A673 (cell line): ENCODE measurements at regions not wholly inside any gene's neighbourhood (a gene's known extent, or its start where the extent isn't known, plus 50 kb on each side); places are given as distances from the start of the nearest gene placed in this dataset.
A peak's percentile ranks its signal among the peaks of the same experiment; 100 is the strongest.

ENCODE experiments used
- BruUV-seq: library from RNA; stranded (reverse); fragments of 400-500 nt; replicated peaks from 2 replicates; lab custom pipeline; 2021; lab: Mats Ljungman, UMichigan
- CTCF ChIA-PET: fragments of 300-600 bp; sonication (Branson Sonifier 250); formaldehyde crosslinking; loops from one replicate; lab custom pipeline; 2022; ENCODE audit warnings: antibody characterized with exemption; lab: Charles Lee
- POLR2A ChIA-PET: fragments of 300-600 bp; sonication (Branson Sonifier 250); formaldehyde crosslinking; loops from one replicate; lab custom pipeline; 2022; ENCODE audit warnings: antibody characterized with exemption; ENCODE audit not compliant: low non-redundant PET; lab: Charles Lee
- DNase-seq: peaks from one replicate; pipeline ENCODE4 v3.0.0-alpha.2; 2015; ENCODE audit warnings: low spot score
- H3K27ac ChIP-seq: fragments of 200-600 bp; sonication (generic); 2 replicates; pipeline ENCODE4 v1.5.1; 2016; ENCODE audit warnings: mixed run types, low read depth, mild to moderate bottlenecking, mixed read lengths, antibody characterized with exemption, low read length; ENCODE audit not compliant: poor library complexity, severe bottlenecking
- H3K27me3 ChIP-seq: fragments of 200-600 bp; sonication (generic); replicated peaks from 2 replicates; pipeline ENCODE4 v1.6.1; 2017; ENCODE audit warnings: mixed run types, low read depth, mild to moderate bottlenecking, mixed read lengths, antibody characterized with exemption, low read length; ENCODE audit not compliant: insufficient read depth, poor library complexity
- H3K36me3 ChIP-seq: fragments of 200-600 bp; sonication (generic); 2 replicates; pipeline ENCODE4 v1.6.1; 2016; ENCODE audit warnings: mixed run types, mild to moderate bottlenecking, mixed read lengths, antibody characterized with exemption, low read length; ENCODE audit not compliant: insufficient read depth, poor library complexity, severe bottlenecking
- H3K4me1 ChIP-seq: fragments of 200-600 bp; sonication (generic); 2 replicates; pipeline ENCODE4 v1.6.1; 2017; ENCODE audit warnings: mixed run types, mild to moderate bottlenecking, mixed read lengths, antibody characterized with exemption, low read length; ENCODE audit not compliant: insufficient read depth, poor library complexity, severe bottlenecking
- H3K4me3 ChIP-seq: fragments of 200-600 bp; sonication (generic); 2 replicates; pipeline ENCODE4 v1.5.1; 2016; ENCODE audit warnings: low read depth, mixed run types, mild to moderate bottlenecking, mixed read lengths, low read length; ENCODE audit not compliant: poor library complexity, severe bottlenecking
- H3K9me3 ChIP-seq: fragments of 200-600 bp; sonication (generic); 2 replicates; pipeline ENCODE4 v1.6.1; 2016; ENCODE audit warnings: mixed run types, low read depth, mild to moderate bottlenecking, mixed read lengths, antibody characterized with exemption, low read length; ENCODE audit not compliant: poor library complexity, severe bottlenecking
- EZH2 ChIP-seq: fragments of 200-600 bp; sonication (generic); IDR thresholded peaks from 2 replicates; pipeline ENCODE4 v1.6.1; 2017; ENCODE audit warnings: borderline replicate concordance, low read depth, mild to moderate bottlenecking, mixed read lengths, antibody characterized with exemption, low read length; ENCODE audit not compliant: poor library complexity, severe bottlenecking
- intact Hi-C: fragments of 100-400 bp; cut with micrococcal nuclease; formaldehyde crosslinking; loops from one replicate; pipeline ENCODE4 v1.10.0; 2022; ENCODE audit not compliant: unreplicated experiment
- TF ChIP-seq, protein P1 (sequence below): fragments of 300-800, 200-600 bp; sonication (generic); conservative IDR thresholded peaks from 2 replicates; pipeline ENCODE4 v1.5.1; 2017; ENCODE audit warnings: low read depth, mild to moderate bottlenecking, antibody characterized with exemption, low read length, moderate library complexity, mixed read lengths

GRCh38 chr1:208868554-208868953 is 624.4 kb upstream of the PLXNA2 start:
- Histone ChIP-seq H3K4me1 (no peaks in the 10 kb centered on the region), H3K9me3 (no peaks in the 10 kb centered on the region), H3K4me3 (no peak overlapping the region), H3K27ac (no peak overlapping the region), H3K27me3 (no peaks in the 10 kb centered on the region), H3K36me3 (no peaks in the 10 kb centered on the region)
- intact Hi-C loops: no loop called here
- no TSS peak for BruUV-seq
- POLR2A ChIA-PET: no interaction called here
- TF ChIP-seq EZH2: no peak
- TF ChIP-seq, protein P1, sequence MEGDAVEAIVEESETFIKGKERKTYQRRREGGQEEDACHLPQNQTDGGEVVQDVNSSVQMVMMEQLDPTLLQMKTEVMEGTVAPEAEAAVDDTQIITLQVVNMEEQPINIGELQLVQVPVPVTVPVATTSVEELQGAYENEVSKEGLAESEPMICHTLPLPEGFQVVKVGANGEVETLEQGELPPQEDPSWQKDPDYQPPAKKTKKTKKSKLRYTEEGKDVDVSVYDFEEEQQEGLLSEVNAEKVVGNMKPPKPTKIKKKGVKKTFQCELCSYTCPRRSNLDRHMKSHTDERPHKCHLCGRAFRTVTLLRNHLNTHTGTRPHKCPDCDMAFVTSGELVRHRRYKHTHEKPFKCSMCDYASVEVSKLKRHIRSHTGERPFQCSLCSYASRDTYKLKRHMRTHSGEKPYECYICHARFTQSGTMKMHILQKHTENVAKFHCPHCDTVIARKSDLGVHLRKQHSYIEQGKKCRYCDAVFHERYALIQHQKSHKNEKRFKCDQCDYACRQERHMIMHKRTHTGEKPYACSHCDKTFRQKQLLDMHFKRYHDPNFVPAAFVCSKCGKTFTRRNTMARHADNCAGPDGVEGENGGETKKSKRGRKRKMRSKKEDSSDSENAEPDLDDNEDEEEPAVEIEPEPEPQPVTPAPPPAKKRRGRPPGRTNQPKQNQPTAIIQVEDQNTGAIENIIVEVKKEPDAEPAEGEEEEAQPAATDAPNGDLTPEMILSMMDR: no peak
- CTCF ChIA-PET: interaction anchor here (0.6 kb wide), 1 partner anchor 380 kb away, joined by 6 read pairs; no protein-coding TSS in a partner anchor
- no peak for DNase-seq

DNA sequence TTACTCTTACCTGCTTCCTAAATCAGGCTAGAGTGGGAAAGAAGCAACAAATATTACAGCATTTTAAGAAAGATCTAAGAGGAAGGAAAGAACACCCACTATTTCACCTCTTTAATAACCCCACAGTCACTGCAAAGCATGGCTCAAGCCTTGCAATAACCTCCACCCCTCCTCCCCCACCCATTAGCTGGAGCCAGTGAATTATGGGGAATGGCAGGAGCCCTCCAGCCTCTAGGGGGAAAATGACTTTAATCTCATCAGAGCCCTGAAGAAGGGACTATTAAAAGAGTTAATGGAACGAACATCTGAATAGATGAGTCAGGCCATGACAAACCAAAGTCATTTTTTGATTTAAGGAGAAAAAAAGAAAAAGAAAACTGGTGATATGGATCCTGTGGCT is 630.7 kb upstream of the PLXNA2 start:
- ChIA-PET POLR2A (no interaction called here), CTCF (no interaction called here)
- peak; percentile 1 for DNase-seq
- Histone ChIP-seq H3K9me3 (no peaks in the 10 kb centered on the region), H3K4me1 (no peaks in the 10 kb centered on the region), H3K4me3 (no peak overlapping the region), H3K27me3 (no peaks in the 10 kb centered on the region), H3K36me3 (no peaks in the 10 kb centered on the region), H3K27ac (no peak overlapping the region)
- BruUV-seq: no TSS peak
- TF ChIP-seq, protein P1: no peak
- TF ChIP-seq EZH2: no peak
- intact Hi-C loops: no loop called here

- no peak overlapping the region for H3K27ac ChIP-seq
- DNase-seq: no peak
- H3K9me3 ChIP-seq: no peaks in the 10 kb centered on the region
- H3K27me3 ChIP-seq: no peaks in the 10 kb centered on the region
- ChIA-PET POLR2A (no interaction called here), CTCF (no interaction called here)
- no TSS peak for BruUV-seq
- no peak overlapping the region for H3K4me3 ChIP-seq
- H3K4me1 ChIP-seq: no peaks in the 10 kb centered on the region
- no peaks in the 10 kb centered on the region for H3K36me3 ChIP-seq
- TF ChIP-seq EZH2: no peak
- TF ChIP-seq, protein P1: no peak
- intact Hi-C loops: no loop called here
These were observed 634.8 kb upstream of the PLXNA2 start for GRCh38 chr1:208879022-208879421.
